NB4 (cell line): ENCODE measurements at regions not wholly inside any gene's neighbourhood (a gene's known extent, or its start where the extent isn't known, plus 50 kb on each side); places are given as distances from the start of the nearest gene placed in this dataset.

Experiments used
- MAX ChIP-seq: IDR thresholded peaks from 2 replicates; pipeline ENCODE4 v1.6.1; 2011; ENCODE audit warnings: low read depth, low read length
- POLR2A ChIP-seq: IDR thresholded peaks from 2 replicates; pipeline ENCODE4 v1.6.1; 2011; ENCODE audit warnings: mild to moderate bottlenecking; ENCODE audit not compliant: insufficient read length; ENCODE audit errors: extremely low read depth
- TF ChIP-seq, protein P1 (sequence below): IDR thresholded peaks from one replicate; pipeline ENCODE4 v1.5.1; 2012; ENCODE audit warnings: low read depth, low read length

GRCh38 chr6:159617444-159617843, 75.6 kb downstream of the SOD2 start:
- TF ChIP-seq, protein P1, sequence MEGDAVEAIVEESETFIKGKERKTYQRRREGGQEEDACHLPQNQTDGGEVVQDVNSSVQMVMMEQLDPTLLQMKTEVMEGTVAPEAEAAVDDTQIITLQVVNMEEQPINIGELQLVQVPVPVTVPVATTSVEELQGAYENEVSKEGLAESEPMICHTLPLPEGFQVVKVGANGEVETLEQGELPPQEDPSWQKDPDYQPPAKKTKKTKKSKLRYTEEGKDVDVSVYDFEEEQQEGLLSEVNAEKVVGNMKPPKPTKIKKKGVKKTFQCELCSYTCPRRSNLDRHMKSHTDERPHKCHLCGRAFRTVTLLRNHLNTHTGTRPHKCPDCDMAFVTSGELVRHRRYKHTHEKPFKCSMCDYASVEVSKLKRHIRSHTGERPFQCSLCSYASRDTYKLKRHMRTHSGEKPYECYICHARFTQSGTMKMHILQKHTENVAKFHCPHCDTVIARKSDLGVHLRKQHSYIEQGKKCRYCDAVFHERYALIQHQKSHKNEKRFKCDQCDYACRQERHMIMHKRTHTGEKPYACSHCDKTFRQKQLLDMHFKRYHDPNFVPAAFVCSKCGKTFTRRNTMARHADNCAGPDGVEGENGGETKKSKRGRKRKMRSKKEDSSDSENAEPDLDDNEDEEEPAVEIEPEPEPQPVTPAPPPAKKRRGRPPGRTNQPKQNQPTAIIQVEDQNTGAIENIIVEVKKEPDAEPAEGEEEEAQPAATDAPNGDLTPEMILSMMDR, result no peak
- TF ChIP-seq POLR2A (no peak), MAX (no peak)
